A549 (cell line): ENCODE measurements at regions not wholly inside any gene's neighbourhood (a gene's known extent, or its start where the extent isn't known, plus 50 kb on each side); places are given as distances from the start of the nearest gene placed in this dataset.

Experiments
- ATAC-seq, 2 experiments: fragments of 200-7000 bp in 1 of 2; fragments of >200 bp in 1 of 2; cut with Nextera tagmentation in 1 of 2; cut with Tn5 transposase in 1 of 2; 3 replicates each; pipeline versions ENCODE4 v1.8.0 to v1.9.1; 2018 to 2020; ENCODE audit warnings: mild to moderate bottlenecking in 1 of 2, moderate library complexity in 1 of 2
- CTCF ChIA-PET: fragments of 300-600 bp; sonication (Branson Sonifier 250); formaldehyde crosslinking; extraction: SDS; loops from one replicate; lab custom pipeline; 2021; ENCODE audit warnings: antibody characterized with exemption, inconsistent platforms; lab: Yijun Ruan, JAX
- POLR2A ChIA-PET: fragments of 350-600 bp; formaldehyde crosslinking; extraction: SDS; loops from one replicate; lab custom pipeline; 2021; ENCODE audit warnings: antibody characterized with exemption, inconsistent platforms; lab: Yijun Ruan, JAX
- DNase-seq, 2 experiments: peaks; one replicate each; pipeline versions ENCODE4 v3.0.0 to v3.0.0-alpha.2; 2011 to 2016; ENCODE audit warnings: low read depth in 1 of 2, low spot score in 1 of 2
- FAIRE-seq: peaks from 2 replicates; lab custom pipeline; 2011; peaks lifted over from hg19 to GRCh38; lab: Jason Lieb, UNC
- H3K27ac ChIP-seq, 2 experiments: fragments of >200 bp; sonication (Bioruptor Twin); formaldehyde crosslinking; 3 replicates each; pipeline ENCODE4 v1.5.1; 2016 to 2017
- H3K4me1 ChIP-seq: fragments of >200 bp; sonication (Bioruptor Twin); formaldehyde crosslinking; 3 replicates; pipeline ENCODE4 v1.6.1; 2016
- H3K4me2 ChIP-seq: fragments of >200 bp; sonication (Bioruptor Twin); formaldehyde crosslinking; 3 replicates; pipeline ENCODE4 v1.6.1; 2016
- H3K4me3 ChIP-seq: fragments of >200 bp; sonication (Bioruptor Twin); formaldehyde crosslinking; 3 replicates; pipeline ENCODE4 v1.5.1; 2016
- H3K9me3 ChIP-seq: fragments of >200 bp; sonication (Bioruptor Twin); formaldehyde crosslinking; 3 replicates; pipeline ENCODE4 v1.6.1; 2016
- ATOH8 ChIP-seq: fragments of 250-450 bp; sonication (Bioruptor Pico); IDR thresholded peaks from 2 replicates; pipeline ENCODE4 v1.5.0; 2020; ENCODE audit warnings: low read depth, mild to moderate bottlenecking, moderate library complexity
- BHLHE40 ChIP-seq: IDR thresholded peaks from 2 replicates; pipeline ENCODE4 v1.6.1; 2012; ENCODE audit warnings: low read depth, low read length, inconsistent platforms
- CHD2 ChIP-seq: fragments of 150-350 bp; IDR thresholded peaks from 2 replicates; pipeline ENCODE4 v1.6.1; 2014; ENCODE audit warnings: low read length; ENCODE audit not compliant: partially characterized antibody
- CTCF ChIP-seq: fragments of >200 bp; sonication (Bioruptor Twin); formaldehyde crosslinking; IDR thresholded peaks from 3 replicates; pipeline ENCODE4 v1.5.1; 2016
- EHF ChIP-seq: fragments of 250-450 bp; sonication (Bioruptor Pico); IDR thresholded peaks from 2 replicates; pipeline ENCODE4 v1.5.0; 2020; ENCODE audit warnings: mild to moderate bottlenecking
- EHMT2 ChIP-seq: fragments of 200-600 bp; sonication (generic); IDR thresholded peaks from 2 replicates; pipeline ENCODE4 v1.6.1; 2016; ENCODE audit warnings: antibody characterized with exemption, low read depth, mild to moderate bottlenecking, moderate library complexity
- EP300 ChIP-seq, 2 experiments: fragments of >200 bp; sonication (Bioruptor Twin); formaldehyde crosslinking; IDR thresholded peaks; 2 replicates in 1 of 2; 3 replicates in 1 of 2; pipeline ENCODE4 v1.6.1; 2016 to 2017
- ESRRA ChIP-seq: fragments of 150-350 bp; IDR thresholded peaks from 2 replicates; pipeline ENCODE4 v1.6.1; 2014; ENCODE audit warnings: mild to moderate bottlenecking, low read length, borderline replicate concordance
- GATA3 ChIP-seq: IDR thresholded peaks from 2 replicates; pipeline ENCODE4 v1.6.1; 2012; ENCODE audit warnings: borderline replicate concordance
- HMGXB4 ChIP-seq: fragments of 250-450 bp; sonication (Bioruptor Pico); IDR thresholded peaks from 2 replicates; pipeline ENCODE4 v1.5.0; 2021; ENCODE audit warnings: mild to moderate bottlenecking, moderate library complexity, borderline replicate concordance
- KDM1A ChIP-seq: fragments of 200-600 bp; sonication (generic); IDR thresholded peaks from 2 replicates; pipeline ENCODE4 v1.6.1; 2016; ENCODE audit warnings: low read depth, mild to moderate bottlenecking
- MAFK ChIP-seq: fragments of 450-650 bp; IDR thresholded peaks from 2 replicates; pipeline ENCODE4 v1.6.1; 2014; ENCODE audit not compliant: partially characterized antibody
- MAZ ChIP-seq: fragments of 150-350 bp; IDR thresholded peaks from 2 replicates; pipeline ENCODE4 v1.6.1; 2014; ENCODE audit warnings: antibody characterized with exemption, low read depth, low read length, borderline replicate concordance
- NPAS2 ChIP-seq: fragments of 250-450 bp; sonication (Bioruptor Pico); IDR thresholded peaks from 2 replicates; pipeline ENCODE4 v1.8.0; 2022; ENCODE audit warnings: mild to moderate bottlenecking, moderate library complexity, borderline replicate concordance
- PBX3 ChIP-seq: IDR thresholded peaks from 2 replicates; pipeline ENCODE4 v1.6.1; 2012
- PHF8 ChIP-seq: fragments of 200-600 bp; sonication (generic); IDR thresholded peaks from 2 replicates; pipeline ENCODE4 v1.6.1; 2016; ENCODE audit warnings: low read depth, mild to moderate bottlenecking, antibody characterized with exemption, moderate library complexity, borderline replicate concordance
- POLR2A ChIP-seq: IDR thresholded peaks from 2 replicates; pipeline ENCODE4 v1.6.1; 2012; ENCODE audit warnings: mild to moderate bottlenecking, low read length
- POLR2AphosphoS2 ChIP-seq: conservative IDR thresholded peaks from 2 replicates; pipeline ENCODE4 v1.6.1; 2012; ENCODE audit warnings: low read length, improper control_type of control experiment, inconsistent platforms
- RAD21 ChIP-seq, 2 experiments: fragments of >200 bp in 1 of 2; sonication (Bioruptor Twin) in 1 of 2; formaldehyde crosslinking in 1 of 2; IDR thresholded peaks in 1 of 2; conservative IDR thresholded peaks in 1 of 2; 2 replicates in 1 of 2; 3 replicates in 1 of 2; pipeline ENCODE4 v1.6.1; 2012 to 2018; ENCODE audit warnings: inconsistent platforms in 1 of 2
- RFX5 ChIP-seq: fragments of 450-650 bp; IDR thresholded peaks from 2 replicates; pipeline ENCODE4 v1.7.1; 2014; ENCODE audit warnings: antibody characterized with exemption, mild to moderate bottlenecking, moderate library complexity
- RNF2 ChIP-seq: fragments of 200-600 bp; sonication (generic); IDR thresholded peaks from 2 replicates; pipeline ENCODE4 v1.6.1; 2016; ENCODE audit warnings: low read depth, mild to moderate bottlenecking, antibody characterized with exemption, moderate library complexity, borderline replicate concordance
- SMC3 ChIP-seq: fragments of >200 bp; sonication (Bioruptor Twin); formaldehyde crosslinking; IDR thresholded peaks from 3 replicates; pipeline ENCODE4 v1.6.1; 2018; ENCODE audit warnings: inconsistent platforms
- ZFP36 ChIP-seq: fragments of 450-650 bp; IDR thresholded peaks from 2 replicates; pipeline ENCODE4 v1.6.1; 2014; ENCODE audit warnings: borderline replicate concordance; ENCODE audit not compliant: partially characterized antibody
- WGBS: methylation state at CpG from one replicate; pipeline ENCODE4 v1.1.6; 2017; ENCODE audit errors: missing lambda C conversion rate; 5-methylcytosine and 5-hydroxymethylcytosine counted together

GRCh38 chr4:125541836-125542385 lies 227.2 kb downstream of the FAT4 start:
- Histone ChIP-seq H3K9me3 (no peaks in the 10 kb centered on the region; the same call in 2 of the 3 replicates), H3K4me3 (no peak overlapping the region), H3K4me2 (no peak overlapping the region), H3K27ac (no peak overlapping the region), H3K4me1 (no peaks in the 10 kb centered on the region)
- no peak for FAIRE-seq
- CTCF ChIA-PET, result no interaction called here
- POLR2A ChIA-PET, result no interaction called here
- TF ChIP-seq RNF2 (no peak), MAFK (no peak), CTCF (no peak), GATA3 (no peak), POLR2AphosphoS2 (no peak), EHMT2 (no peak), POLR2A (no peak), KDM1A (no peak)
- no peak for ATAC-seq
- no peak for DNase-seq

- FAIRE-seq, result no peak
- Histone ChIP-seq H3K4me3 (no peak overlapping the region), H3K27ac (no peak overlapping the region)
- 86% methylated on average over 12 of the region's 15 CpGs for WGBS
- TF ChIP-seq EHF (CRISPR knock-in tag) (no peak), ATOH8 (CRISPR knock-in tag) (no peak), HMGXB4 (CRISPR knock-in tag) (no peak), PHF8 (no peak), RAD21 (conservative IDR thresholded peaks at IDR 0.05 in 1 of 2, IDR thresholded peaks at IDR 0.05 in 1 of 2) (no peak), NPAS2 (CRISPR knock-in tag) (no peak), MAZ (no peak), BHLHE40 (no peak), ESRRA (no peak), CHD2 (no peak), ZFP36 (no peak), POLR2A (no peak), RNF2 (no peak), SMC3 (no peak), EP300 (IDR thresholded peaks at IDR 0.05) (no peak), PBX3 (no peak), RFX5 (no peak), EHMT2 (no peak)
- TF ChIP-seq, all 56 proteins: peak for 0
- ATAC-seq (no peak), DNase-seq (no peak)
- POLR2A ChIA-PET, result no interaction called here
- Histone ChIP-seq H3K4me1 (no peaks in the 10 kb centered on the region), H3K4me2 (no peak overlapping the region), H3K9me3 (no peaks in the 10 kb centered on the region)
- CTCF ChIA-PET, result no interaction called here
These were observed 231.5 kb downstream of the FAT4 start for GRCh38 chr4:125546272-125546671.
